ENCODE measurements at regions not wholly inside any gene's neighbourhood (a gene's known extent, or its start where the extent isn't known, plus 50 kb on each side); places are given as distances from the start of the nearest gene placed in this dataset.

GRCh38 chr10:30124704-30125103 is 65.3 kb upstream of the JCAD start:
- TF ChIP-seq CTCF (IDR thresholded peaks at IDR 0.05) (no peak), POLR2A (IDR thresholded peaks at IDR 0.05) (no peak)
